ENCODE measurements at regions not wholly inside any gene's neighbourhood (a gene's known extent, or its start where the extent isn't known, plus 50 kb on each side); places are given as distances from the start of the nearest gene placed in this dataset.
"Not testable (repeated sequence)": the region's sequence is repeated elsewhere in the genome, so short reads cannot be mapped to it uniquely, and the experiment has no call there.

DNA sequence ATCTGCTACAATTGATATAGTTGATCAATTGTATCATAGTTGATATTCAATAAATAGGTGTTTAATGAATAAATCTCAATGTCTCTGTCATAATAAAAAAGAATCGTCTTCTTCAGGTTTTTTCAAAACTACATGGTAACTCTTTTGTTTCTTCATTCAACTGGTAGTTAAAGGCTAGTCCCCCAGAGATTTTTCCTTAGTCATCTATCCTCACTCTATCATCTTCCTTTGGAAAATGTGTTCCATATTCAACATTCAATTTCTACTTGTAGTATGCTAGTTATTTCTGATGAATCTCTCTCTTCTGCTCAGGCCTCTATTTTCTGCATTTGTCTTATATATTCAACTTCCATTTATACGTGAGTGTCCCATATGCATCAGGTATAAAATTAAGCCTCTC lies 558.8 kb downstream of the KCNT2 start:
- no CpG with 5 or more reads among the region's 2 CpGs for whole genome bisulfite sequencing (ENCODE audit: insufficient coverage)
- H3K27ac Mint-ChIP-seq, result no peak overlapping the region
- no peaks in the 10 kb centered on the region for H3K9me3 ChIP-seq

DNA sequence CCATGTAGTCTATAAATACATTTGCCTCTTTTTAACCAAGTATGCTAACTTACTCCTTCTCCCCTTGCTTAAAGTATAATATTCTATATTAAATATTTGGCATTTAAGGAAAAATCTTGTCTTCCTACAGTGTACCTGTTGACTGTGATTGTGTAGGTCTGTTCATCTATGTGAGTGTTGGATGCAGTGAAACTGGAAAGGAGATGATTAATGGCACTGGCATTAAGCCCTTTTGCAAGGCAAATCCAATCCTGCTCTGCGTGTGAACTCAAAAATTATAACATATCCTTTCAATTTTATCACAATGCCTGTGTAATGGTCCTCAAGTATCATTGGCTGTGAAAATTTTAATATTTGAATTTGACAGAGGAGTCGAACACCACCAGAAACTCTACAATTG lies 565.0 kb downstream of the KCNT2 start:
- ATAC-seq (replicated peaks in 1 of 4) (no peak), DNase-seq (no peak)
- Histone ChIP-seq H3K36me3 (ENCODE audit: control insufficient read depth in 2 of 2, extremely low read depth in 1 of 2, insufficient read depth in 1 of 2, low read length in 1 of 2) (no peaks in the 10 kb centered on the region), H3K4me3 (ENCODE audit: control insufficient read depth in 1 of 2, extremely low read depth in 1 of 2, low read length in 1 of 2) (no peak overlapping the region), H3K27me3 (replicated peaks in 1 of 2; ENCODE audit: control insufficient read depth in 2 of 2, extremely low read depth in 1 of 2, insufficient read depth in 2 of 2, low read length in 1 of 2) (no peaks in the 10 kb centered on the region), H3K4me1 (ENCODE audit: control insufficient read depth in 1 of 2, extremely low read depth in 1 of 2, insufficient read depth in 2 of 2, low read length in 2 of 2) (no peaks in the 10 kb centered on the region), H3K27ac (ENCODE audit: low read length) (no peak overlapping the region), H3K9me3 (no peaks in the 10 kb centered on the region)
- peaks cover 11 to 23% (median 13%) of the 10 kb centered on the region in 3 donors for H3K9me3 Mint-ChIP-seq
- H3K4me1 Mint-ChIP-seq, result no peaks in the 10 kb centered on the region
- CTCF ChIA-PET, result no interaction called here
- H3K4me3 Mint-ChIP-seq, result no peak overlapping the region
- H3K27ac Mint-ChIP-seq, result no peak overlapping the region
- POLR2A ChIA-PET, result no interaction called here
- H3K36me3 Mint-ChIP-seq, result no peaks in the 10 kb centered on the region
- no peaks in the 10 kb centered on the region for H3K27me3 Mint-ChIP-seq
- no CpG with 5 or more reads among the region's 2 CpGs for whole genome bisulfite sequencing (ENCODE audit: insufficient coverage)

More for the DNA sequence above, 558.8 kb downstream of the KCNT2 start:
- ATAC-seq (replicated peaks in 1 of 4), result no peak
- no peak for DNase-seq
- no peaks in the 10 kb centered on the region for H3K27me3 Mint-ChIP-seq
- Histone ChIP-seq H3K4me1 (ENCODE audit: control insufficient read depth in 1 of 2, extremely low read depth in 1 of 2, insufficient read depth in 2 of 2, low read length in 2 of 2) (no peaks in the 10 kb centered on the region), H3K27me3 (replicated peaks in 1 of 2; ENCODE audit: control insufficient read depth in 2 of 2, extremely low read depth in 1 of 2, insufficient read depth in 2 of 2, low read length in 1 of 2) (no peaks in the 10 kb centered on the region), H3K4me3 (ENCODE audit: control insufficient read depth in 1 of 2, extremely low read depth in 1 of 2, low read length in 1 of 2) (no peak overlapping the region), H3K36me3 (ENCODE audit: control insufficient read depth in 2 of 2, extremely low read depth in 1 of 2, insufficient read depth in 1 of 2, low read length in 1 of 2) (no peaks in the 10 kb centered on the region), H3K27ac (ENCODE audit: low read length) (no peak overlapping the region)
- ChIA-PET POLR2A (no interaction called here), CTCF (no interaction called here)
- no peaks in the 10 kb centered on the region for H3K36me3 Mint-ChIP-seq
- H3K9me3 Mint-ChIP-seq, result peaks cover 0 to 4% (median 0%) of the 10 kb centered on the region in 3 donors
- no peak overlapping the region for H3K4me3 Mint-ChIP-seq
- H3K4me1 Mint-ChIP-seq, result no peaks in the 10 kb centered on the region

DNA sequence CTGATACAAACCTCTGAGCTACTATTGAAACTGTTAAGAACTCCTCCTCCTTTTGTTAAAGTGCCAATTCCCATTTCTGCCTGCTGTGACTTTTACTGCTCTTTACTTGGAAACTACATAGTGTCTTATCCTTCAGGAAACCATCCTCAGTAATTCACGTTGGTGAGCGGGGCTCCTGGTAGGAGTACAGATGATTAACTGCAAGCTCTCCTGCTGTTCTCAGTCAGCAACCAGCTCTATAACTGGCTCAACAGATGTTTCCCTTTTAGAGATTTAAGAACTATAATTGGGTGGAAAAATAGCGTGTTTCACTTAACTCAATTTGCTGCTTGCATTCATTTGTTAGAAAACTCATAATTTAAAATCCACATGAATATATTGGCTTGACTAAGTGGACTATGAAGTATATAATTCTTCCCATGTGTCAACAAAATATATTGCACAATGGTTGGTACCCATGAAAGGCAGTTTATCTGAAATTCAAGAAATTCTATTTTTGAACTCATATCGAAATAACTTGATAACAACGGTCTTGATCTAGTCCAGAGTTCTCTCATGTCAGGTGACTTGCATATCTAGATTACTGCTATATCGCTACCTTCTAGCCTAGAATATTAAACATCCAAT lies 574.0 kb downstream of the KCNT2 start:
- H3K4me1 Mint-ChIP-seq, result no peaks in the 10 kb centered on the region
- ATAC-seq (replicated peaks in 1 of 4), result no peak
- POLR2A ChIA-PET, result no interaction called here
- H3K27ac Mint-ChIP-seq, result no peak overlapping the region
- DNase-seq, result no peak
- no peak overlapping the region for H3K4me3 ChIP-seq (ENCODE audit: control insufficient read depth in 1 of 2, extremely low read depth in 1 of 2, low read length in 1 of 2)
- H3K27me3 Mint-ChIP-seq, result no peaks in the 10 kb centered on the region
- H3K9me3 Mint-ChIP-seq, result peaks cover 0 to 11% (median 8%) of the 10 kb centered on the region in 3 donors
- H3K36me3 ChIP-seq (ENCODE audit: control insufficient read depth in 2 of 2, extremely low read depth in 1 of 2, insufficient read depth in 1 of 2, low read length in 1 of 2), result no peaks in the 10 kb centered on the region
- H3K4me3 Mint-ChIP-seq, result no peak overlapping the region
- no peak overlapping the region for H3K27ac ChIP-seq (ENCODE audit: low read length)
- WGBS (ENCODE audit: insufficient coverage), result no CpG with 5 or more reads among the region's 6 CpGs
- CTCF ChIA-PET, result no interaction called here
- no peaks in the 10 kb centered on the region for H3K27me3 ChIP-seq (replicated peaks in 1 of 2; ENCODE audit: control insufficient read depth in 2 of 2, extremely low read depth in 1 of 2, insufficient read depth in 2 of 2, low read length in 1 of 2)
- no peaks in the 10 kb centered on the region for H3K36me3 Mint-ChIP-seq
- no peaks in the 10 kb centered on the region for H3K4me1 ChIP-seq (ENCODE audit: control insufficient read depth in 1 of 2, extremely low read depth in 1 of 2, insufficient read depth in 2 of 2, low read length in 2 of 2)
- H3K9me3 ChIP-seq, result no peaks in the 10 kb centered on the region

DNA sequence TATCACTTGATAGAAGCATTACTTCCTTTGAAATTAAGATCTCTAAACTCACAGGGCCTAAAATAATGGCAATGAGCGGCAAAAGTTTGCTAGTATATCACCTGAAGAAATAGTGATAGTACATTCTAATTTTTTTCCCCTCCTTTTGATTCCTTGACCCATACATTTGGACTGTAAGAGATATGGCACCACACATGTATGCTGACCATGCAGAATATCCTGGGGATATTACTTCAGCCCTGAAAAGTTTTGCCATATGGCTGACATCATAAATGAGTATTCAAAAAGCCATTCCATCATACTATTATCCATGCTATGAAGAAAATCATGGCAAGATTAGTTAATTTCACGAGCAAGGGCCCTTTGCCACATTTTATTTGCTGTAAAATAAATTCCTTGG lies 576.9 kb downstream of the KCNT2 start:
- H3K4me3 ChIP-seq (ENCODE audit: control insufficient read depth in 1 of 2, extremely low read depth in 1 of 2, low read length in 1 of 2); H3K27me3 ChIP-seq (replicated peaks in 1 of 2; ENCODE audit: control insufficient read depth in 2 of 2, extremely low read depth in 1 of 2, insufficient read depth in 2 of 2, low read length in 1 of 2); H3K4me3 Mint-ChIP-seq; H3K27ac ChIP-seq (ENCODE audit: low read length); H3K4me1 ChIP-seq (ENCODE audit: control insufficient read depth in 1 of 2, extremely low read depth in 1 of 2, insufficient read depth in 2 of 2, low read length in 2 of 2); ATAC-seq (replicated peaks in 1 of 4); H3K9me3 Mint-ChIP-seq; H3K36me3 ChIP-seq (ENCODE audit: control insufficient read depth in 2 of 2, extremely low read depth in 1 of 2, insufficient read depth in 1 of 2, low read length in 1 of 2); H3K27ac Mint-ChIP-seq; POLR2A ChIA-PET; H3K27me3 Mint-ChIP-seq; H3K36me3 Mint-ChIP-seq; H3K4me1 Mint-ChIP-seq; CTCF ChIA-PET; H3K9me3 ChIP-seq; DNase-seq: not testable (repeated sequence)
- WGBS (ENCODE audit: insufficient coverage), result no CpG with 5 or more reads among the region's 2 CpGs

DNA sequence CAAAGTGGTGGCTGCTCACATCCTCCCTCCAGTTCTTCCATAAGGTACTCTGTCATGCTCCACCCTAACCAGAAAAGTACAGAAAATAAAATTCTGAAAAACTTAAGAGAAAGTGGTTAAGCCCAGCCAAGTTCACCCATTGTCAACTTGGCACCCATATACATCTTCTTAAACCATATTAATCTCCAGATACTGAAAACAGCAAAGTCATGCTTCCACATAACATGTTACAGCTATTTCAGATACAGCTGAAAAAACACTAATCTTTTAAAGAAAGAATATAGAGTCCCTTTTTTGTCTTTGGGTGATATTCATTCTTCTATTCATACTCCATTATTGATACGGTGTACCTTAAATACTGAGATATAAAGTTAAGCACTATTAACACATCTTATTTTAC lies 577.8 kb downstream of the KCNT2 start:
- H3K4me1 ChIP-seq (ENCODE audit: control insufficient read depth in 1 of 2, extremely low read depth in 1 of 2, insufficient read depth in 2 of 2, low read length in 2 of 2), result no peaks in the 10 kb centered on the region
- Mint-ChIP-seq H3K27ac (no peak overlapping the region), H3K27me3 (no peaks in the 10 kb centered on the region), H3K9me3 (no peaks in the 10 kb centered on the region), H3K36me3 (no peaks in the 10 kb centered on the region), H3K4me1 (no peaks in the 10 kb centered on the region), H3K4me3 (no peak overlapping the region)
- ATAC-seq (replicated peaks in 1 of 4), result no peak
- POLR2A ChIA-PET, result no interaction called here
- H3K27me3 ChIP-seq (replicated peaks in 1 of 2; ENCODE audit: control insufficient read depth in 2 of 2, extremely low read depth in 1 of 2, insufficient read depth in 2 of 2, low read length in 1 of 2), result no peaks in the 10 kb centered on the region
- no peak overlapping the region for H3K4me3 ChIP-seq (ENCODE audit: control insufficient read depth in 1 of 2, extremely low read depth in 1 of 2, low read length in 1 of 2)
- WGBS (ENCODE audit: insufficient coverage), result no CpG with 5 or more reads among the region's 1 CpG
- CTCF ChIA-PET, result interaction anchor here in 1 of 2 donors (0.8 kb wide), 1 partner anchor 21 kb away, joined by 3 read pairs; no protein-coding TSS in a partner anchor
- no peak for DNase-seq
- no peak overlapping the region for H3K27ac ChIP-seq (ENCODE audit: low read length)
- no peaks in the 10 kb centered on the region for H3K9me3 ChIP-seq
- no peaks in the 10 kb centered on the region for H3K36me3 ChIP-seq (ENCODE audit: control insufficient read depth in 2 of 2, extremely low read depth in 1 of 2, insufficient read depth in 1 of 2, low read length in 1 of 2)

DNA sequence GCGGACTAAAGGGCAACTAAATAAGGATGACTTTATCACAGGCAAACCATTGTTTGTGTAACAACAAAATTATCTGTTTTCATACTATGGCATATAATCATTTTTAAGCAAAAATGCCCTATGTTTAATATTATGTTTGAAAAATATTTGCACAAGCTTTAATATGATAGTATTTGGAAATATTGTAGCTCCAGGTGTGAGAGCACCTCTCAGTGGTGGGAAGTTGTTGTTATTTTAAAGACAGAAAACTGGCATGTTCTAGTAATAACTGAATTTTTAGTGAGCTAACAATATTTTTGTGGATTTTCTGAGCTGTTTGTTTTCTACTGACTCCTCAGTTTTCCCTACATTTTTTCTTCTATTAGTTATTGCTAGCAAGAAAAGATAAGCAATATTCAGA lies 578.8 kb downstream of the KCNT2 start:
- DNase-seq, result no peak
- Histone ChIP-seq H3K9me3 (no peaks in the 10 kb centered on the region), H3K27ac (ENCODE audit: low read length) (no peak overlapping the region), H3K27me3 (replicated peaks in 1 of 2; ENCODE audit: control insufficient read depth in 2 of 2, extremely low read depth in 1 of 2, insufficient read depth in 2 of 2, low read length in 1 of 2) (no peaks in the 10 kb centered on the region), H3K36me3 (ENCODE audit: control insufficient read depth in 2 of 2, extremely low read depth in 1 of 2, insufficient read depth in 1 of 2, low read length in 1 of 2) (no peaks in the 10 kb centered on the region), H3K4me1 (ENCODE audit: control insufficient read depth in 1 of 2, extremely low read depth in 1 of 2, insufficient read depth in 2 of 2, low read length in 2 of 2) (no peaks in the 10 kb centered on the region), H3K4me3 (ENCODE audit: control insufficient read depth in 1 of 2, extremely low read depth in 1 of 2, low read length in 1 of 2) (no peak overlapping the region)
- ChIA-PET POLR2A (no interaction called here), CTCF (no interaction called here)
- H3K4me1 Mint-ChIP-seq, result no peaks in the 10 kb centered on the region
- H3K27me3 Mint-ChIP-seq, result no peaks in the 10 kb centered on the region
- no peak overlapping the region for H3K27ac Mint-ChIP-seq
- no peaks in the 10 kb centered on the region for H3K36me3 Mint-ChIP-seq
- no peak for ATAC-seq (replicated peaks in 1 of 4)
- WGBS (ENCODE audit: insufficient coverage), result no CpG with 5 or more reads among the region's 1 CpG
- H3K9me3 Mint-ChIP-seq, result no peaks in the 10 kb centered on the region
- no peak overlapping the region for H3K4me3 Mint-ChIP-seq

DNA sequence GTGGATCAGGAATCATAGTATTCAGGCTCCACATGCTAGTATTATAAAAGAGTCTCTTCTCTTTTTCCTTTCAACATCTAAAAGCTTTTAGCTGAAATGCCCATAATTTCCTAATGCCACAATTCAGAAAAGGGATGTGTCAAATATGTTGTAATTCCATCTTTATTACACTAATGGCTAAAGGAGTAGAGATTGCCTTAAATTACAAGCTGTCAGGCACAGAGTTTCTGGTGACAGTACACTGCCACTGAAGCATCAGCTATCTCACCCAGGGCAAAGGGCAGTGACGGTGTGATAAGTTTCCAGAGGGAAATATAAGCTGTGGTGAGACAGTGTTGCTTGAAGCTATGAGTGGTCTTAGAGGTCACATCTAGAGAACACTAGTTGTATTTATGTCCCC lies 581.1 kb downstream of the KCNT2 start:
- H3K4me3 Mint-ChIP-seq, result no peak overlapping the region
- Histone ChIP-seq H3K4me3 (ENCODE audit: control insufficient read depth in 1 of 2, extremely low read depth in 1 of 2, low read length in 1 of 2) (no peak overlapping the region), H3K4me1 (ENCODE audit: control insufficient read depth in 1 of 2, extremely low read depth in 1 of 2, insufficient read depth in 2 of 2, low read length in 2 of 2) (no peaks in the 10 kb centered on the region), H3K36me3 (ENCODE audit: control insufficient read depth in 2 of 2, extremely low read depth in 1 of 2, insufficient read depth in 1 of 2, low read length in 1 of 2) (no peaks in the 10 kb centered on the region), H3K27ac (ENCODE audit: low read length) (no peak overlapping the region), H3K27me3 (replicated peaks in 1 of 2; ENCODE audit: control insufficient read depth in 2 of 2, extremely low read depth in 1 of 2, insufficient read depth in 2 of 2, low read length in 1 of 2) (no peaks in the 10 kb centered on the region), H3K9me3 (no peaks in the 10 kb centered on the region)
- ATAC-seq (replicated peaks in 1 of 4) (no peak), DNase-seq (no peak)
- ChIA-PET CTCF (no interaction called here), POLR2A (no interaction called here)
- WGBS (ENCODE audit: insufficient coverage), result no CpG with 5 or more reads among the region's 1 CpG
- no peaks in the 10 kb centered on the region for H3K36me3 Mint-ChIP-seq
- no peaks in the 10 kb centered on the region for H3K9me3 Mint-ChIP-seq
- no peak overlapping the region for H3K27ac Mint-ChIP-seq
- H3K4me1 Mint-ChIP-seq, result no peaks in the 10 kb centered on the region
- no peaks in the 10 kb centered on the region for H3K27me3 Mint-ChIP-seq

Data from T-cell (primary cell).